Neural crest cell (in vitro differentiated cells): ENCODE measurements at regions not wholly inside any gene's neighbourhood (a gene's known extent, or its start where the extent isn't known, plus 50 kb on each side); places are given as distances from the start of the nearest gene placed in this dataset.

ENCODE experiments used
- DNase-seq: peaks from one replicate; pipeline ENCODE4 v3.0.0; 2021; ENCODE audit warnings: low read depth, mixed read lengths, low spot score
- H3K27ac Mint-ChIP-seq: one replicate; pipeline ENCODE4 v1.8.0; 2021; ENCODE audit warnings: mild to moderate bottlenecking, mixed read lengths; ENCODE audit not compliant: unreplicated experiment
- H3K27me3 Mint-ChIP-seq: 2 replicates; pipeline ENCODE4 v1.8.0; 2021; ENCODE audit warnings: low read depth, mild to moderate bottlenecking, mixed read lengths
- H3K36me3 Mint-ChIP-seq: 2 replicates; pipeline ENCODE4 v1.8.0; 2021; ENCODE audit warnings: low read depth, mild to moderate bottlenecking, mixed read lengths
- H3K4me1 Mint-ChIP-seq: 2 replicates; pipeline ENCODE4 v1.8.0; 2021; ENCODE audit warnings: mixed read lengths
- H3K4me3 Mint-ChIP-seq: one replicate; pipeline ENCODE4 v1.8.0; 2021; ENCODE audit warnings: mild to moderate bottlenecking, mixed read lengths
- H3K9me3 Mint-ChIP-seq: 2 replicates; pipeline ENCODE4 v1.8.0; 2021; ENCODE audit warnings: mixed read lengths
- CTCF ChIP-seq: fragments of 200-600 bp; sonication (generic); conservative IDR thresholded peaks from 2 replicates; pipeline ENCODE4 v1.5.0; 2021; ENCODE audit warnings: antibody characterized with exemption, mild to moderate bottlenecking

GRCh38 chr2:48118895-48119294, 195.6 kb upstream of the FOXN2 start:
- no peak overlapping the region for H3K4me3 Mint-ChIP-seq
- TF ChIP-seq CTCF = no peak
- no peak overlapping the region for H3K27ac Mint-ChIP-seq
- no peaks in the 10 kb centered on the region for H3K36me3 Mint-ChIP-seq
- no peaks in the 10 kb centered on the region for H3K27me3 Mint-ChIP-seq
- DNase-seq = no peak
- no peaks in the 10 kb centered on the region for H3K9me3 Mint-ChIP-seq
- H3K4me1 Mint-ChIP-seq = peaks cover 8% of the 10 kb centered on the region

- no peaks in the 10 kb centered on the region for H3K27me3 Mint-ChIP-seq
- H3K9me3 Mint-ChIP-seq = no peaks in the 10 kb centered on the region
- H3K4me3 Mint-ChIP-seq = no peak overlapping the region
- DNase-seq = no peak
- TF ChIP-seq CTCF = no peak
- no peak overlapping the region for H3K27ac Mint-ChIP-seq
- peaks cover 8% of the 10 kb centered on the region for H3K4me1 Mint-ChIP-seq
- H3K36me3 Mint-ChIP-seq = no peaks in the 10 kb centered on the region
Observed at GRCh38 chr2:48120112-48120511, 194.4 kb upstream of the FOXN2 start.

GRCh38 chr2:48120759-48121242, 193.7 kb upstream of the FOXN2 start:
- peaks cover 8% of the 10 kb centered on the region for H3K4me1 Mint-ChIP-seq
- no peak for TF ChIP-seq CTCF
- H3K9me3 Mint-ChIP-seq = no peaks in the 10 kb centered on the region
- no peaks in the 10 kb centered on the region for H3K27me3 Mint-ChIP-seq
- H3K36me3 Mint-ChIP-seq = no peaks in the 10 kb centered on the region
- DNase-seq = no peak
- no peak overlapping the region for H3K4me3 Mint-ChIP-seq
- H3K27ac Mint-ChIP-seq = no peak overlapping the region

GRCh38 chr2:48122166-48122565, 192.3 kb upstream of the FOXN2 start:
- no peak for TF ChIP-seq CTCF
- DNase-seq = no peak
- peaks cover 8% of the 10 kb centered on the region for H3K4me1 Mint-ChIP-seq

GRCh38 chr2:48124592-48124991, 189.9 kb upstream of the FOXN2 start:
- H3K9me3 Mint-ChIP-seq = peaks cover 3% of the 10 kb centered on the region
- no peak for DNase-seq
- no peaks in the 10 kb centered on the region for H3K27me3 Mint-ChIP-seq
- H3K4me3 Mint-ChIP-seq = no peak overlapping the region
- H3K4me1 Mint-ChIP-seq = peaks cover 6% of the 10 kb centered on the region
- no peak for TF ChIP-seq CTCF
- peaks cover 3% of the 10 kb centered on the region for H3K36me3 Mint-ChIP-seq
- H3K27ac Mint-ChIP-seq = no peak overlapping the region

More at GRCh38 chr2:48122166-48122565, 192.3 kb upstream of the FOXN2 start:
- Mint-ChIP-seq H3K27me3 (no peaks in the 10 kb centered on the region), H3K36me3 (no peaks in the 10 kb centered on the region), H3K27ac (no peak overlapping the region), H3K9me3 (no peaks in the 10 kb centered on the region), H3K4me3 (no peak overlapping the region)

- TF ChIP-seq CTCF = no peak
- Mint-ChIP-seq H3K9me3 (peaks cover 3% of the 10 kb centered on the region), H3K4me1 (no peaks in the 10 kb centered on the region), H3K27ac (no peak overlapping the region), H3K36me3 (peaks cover 3% of the 10 kb centered on the region), H3K27me3 (no peaks in the 10 kb centered on the region), H3K4me3 (no peak overlapping the region)
- DNase-seq = no peak
Observed at GRCh38 chr2:48126162-48126561, 188.3 kb upstream of the FOXN2 start.
